Stimulated activated CD4-positive, alpha-beta T cell treated with anti-CD3 and anti-CD28 coated beads, Interleukin-4, amount 100 ng/mL, for 4 hours (primary cell): ENCODE measurements at regions not wholly inside any gene's neighbourhood (a gene's known extent, or its start where the extent isn't known, plus 50 kb on each side); places are given as distances from the start of the nearest gene placed in this dataset.
A peak's percentile ranks its signal among the peaks of the same experiment; 100 is the strongest.

Experiments
- DNase-seq, 2 experiments: peaks; one replicate each; pipeline ENCODE4 v3.0.0-alpha.2; 2020

DNA sequence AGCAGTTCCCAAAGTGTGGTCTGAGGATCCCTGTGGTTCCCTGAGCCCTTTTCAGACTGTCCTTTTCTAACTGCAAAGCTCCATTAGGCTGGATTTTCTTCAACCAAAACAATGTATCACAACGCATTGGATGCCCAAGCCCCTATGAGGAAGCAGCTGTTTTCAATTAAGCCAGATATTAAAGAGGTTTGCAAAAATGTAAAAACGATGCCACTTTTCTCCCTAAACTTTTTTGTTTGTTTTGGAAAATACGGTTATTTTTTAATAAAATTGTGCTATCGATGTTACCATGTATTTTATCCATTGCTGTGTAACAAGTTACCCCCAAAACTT, 170.4 kb upstream of the BCOR start:
- DNase-seq = no peak

GRCh38 chrX:40267334-40268187, 169.8 kb upstream of the BCOR start:
- no peak for DNase-seq

DNA sequence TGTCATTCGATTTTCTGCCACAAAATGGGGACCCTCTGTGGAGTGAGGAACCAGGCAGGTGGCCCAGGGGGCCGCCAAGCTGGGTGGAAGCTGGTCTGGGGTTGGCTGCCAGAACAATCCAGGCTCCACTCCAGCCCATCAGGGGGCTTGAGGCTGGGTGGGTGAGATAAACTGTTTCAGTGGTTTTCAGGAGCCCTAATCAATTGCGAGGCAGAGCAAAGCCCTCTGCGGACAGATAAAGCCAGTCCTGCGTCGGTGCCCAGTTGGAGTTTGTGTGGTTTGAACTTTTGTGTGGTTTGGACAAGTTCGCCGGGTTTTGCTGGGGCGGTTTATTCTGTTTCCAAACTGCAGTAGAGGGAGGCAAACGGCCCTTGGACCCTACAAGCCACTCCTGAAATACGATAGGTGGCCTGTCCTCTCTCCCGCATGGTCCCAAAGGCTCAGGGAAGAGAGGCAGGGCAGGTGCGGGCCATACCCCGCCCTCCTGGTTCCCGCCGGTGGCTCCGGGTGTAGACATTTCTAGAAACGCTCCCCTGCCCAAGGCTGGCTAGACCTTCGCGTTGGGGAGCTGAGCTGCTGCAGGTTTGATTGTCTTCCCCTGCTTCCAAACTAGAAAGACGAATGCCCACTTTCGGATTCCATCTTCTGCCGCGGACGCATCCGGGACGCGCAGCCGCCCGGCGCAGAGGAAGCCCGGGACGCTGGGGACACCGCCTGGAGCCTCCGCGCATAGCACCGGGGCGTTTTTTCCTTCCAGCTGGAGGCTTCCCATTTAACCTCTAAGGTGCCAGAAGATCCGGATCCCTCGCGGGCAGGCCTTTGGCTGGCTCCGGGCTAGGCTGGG, 169.0 kb upstream of the BCOR start:
- DNase-seq = peak; percentile 37 to 53

DNA sequence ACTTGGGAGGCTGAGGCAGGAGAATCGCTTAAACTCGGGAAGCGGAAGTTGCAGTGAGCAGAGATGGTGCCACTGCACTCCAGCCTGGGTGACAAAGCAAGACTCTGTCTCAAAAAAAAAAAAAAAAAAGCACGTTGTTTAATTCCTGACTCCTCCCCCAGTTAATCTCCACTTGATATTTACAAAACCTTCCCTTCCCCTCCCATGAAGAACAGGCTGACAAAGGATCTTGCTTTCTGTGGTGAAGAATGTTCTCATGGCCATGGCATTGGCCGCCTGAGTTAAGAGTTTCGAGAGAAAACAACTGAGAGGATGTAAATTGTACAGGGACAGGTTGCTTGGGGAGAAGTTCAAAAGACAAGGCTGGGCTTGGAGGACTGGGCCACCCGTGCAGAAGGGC, 168.2 kb upstream of the BCOR start:
- DNase-seq = no peak

- no peak for DNase-seq
Observed at GRCh38 chrX:40263014-40263560, 165.3 kb upstream of the BCOR start.

DNA sequence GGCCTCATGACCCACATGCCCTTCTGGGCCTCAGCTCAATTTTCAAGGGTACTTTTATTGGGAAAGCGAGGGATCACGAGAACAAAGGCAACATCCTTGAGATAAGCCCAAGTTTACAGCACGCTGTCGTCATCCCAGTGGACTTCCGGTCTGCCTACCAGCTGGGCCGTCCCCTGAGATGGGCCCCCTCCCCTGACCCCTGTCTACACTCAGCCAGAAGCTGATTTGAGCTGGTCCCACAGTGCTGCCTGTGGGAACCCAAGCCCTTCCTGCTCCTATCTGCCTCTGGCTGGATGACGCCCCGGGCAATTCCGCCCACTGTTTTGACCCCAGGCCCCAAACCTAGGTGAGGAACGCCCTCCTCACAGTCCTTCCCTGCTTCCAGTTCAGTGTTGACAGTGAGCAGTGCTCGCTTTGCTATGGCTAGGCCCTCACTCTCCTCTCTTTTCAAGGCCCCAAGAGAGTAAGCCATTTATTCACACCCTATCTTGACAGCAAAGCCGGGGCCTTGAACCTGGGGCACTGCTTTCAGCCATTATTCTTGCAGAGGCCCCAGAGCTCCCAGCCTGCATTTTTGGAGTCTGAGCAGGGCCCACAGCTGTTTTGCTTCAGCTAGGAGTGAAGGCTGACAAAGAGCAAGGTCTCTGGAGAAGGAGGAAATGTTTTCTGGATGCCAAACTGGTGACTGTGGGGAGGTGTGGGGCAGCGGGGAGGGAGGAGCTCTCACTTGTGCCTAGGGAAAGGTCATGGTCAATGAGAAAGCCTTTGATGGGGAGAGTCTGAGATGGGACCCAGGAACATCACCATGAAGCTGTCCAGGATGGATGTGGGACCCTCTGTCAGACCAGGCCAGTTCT, 164.6 kb upstream of the BCOR start:
- DNase-seq = no peak

- no peak for DNase-seq
Observed at GRCh38 chrX:40261833-40262156, 164.0 kb upstream of the BCOR start.

DNA sequence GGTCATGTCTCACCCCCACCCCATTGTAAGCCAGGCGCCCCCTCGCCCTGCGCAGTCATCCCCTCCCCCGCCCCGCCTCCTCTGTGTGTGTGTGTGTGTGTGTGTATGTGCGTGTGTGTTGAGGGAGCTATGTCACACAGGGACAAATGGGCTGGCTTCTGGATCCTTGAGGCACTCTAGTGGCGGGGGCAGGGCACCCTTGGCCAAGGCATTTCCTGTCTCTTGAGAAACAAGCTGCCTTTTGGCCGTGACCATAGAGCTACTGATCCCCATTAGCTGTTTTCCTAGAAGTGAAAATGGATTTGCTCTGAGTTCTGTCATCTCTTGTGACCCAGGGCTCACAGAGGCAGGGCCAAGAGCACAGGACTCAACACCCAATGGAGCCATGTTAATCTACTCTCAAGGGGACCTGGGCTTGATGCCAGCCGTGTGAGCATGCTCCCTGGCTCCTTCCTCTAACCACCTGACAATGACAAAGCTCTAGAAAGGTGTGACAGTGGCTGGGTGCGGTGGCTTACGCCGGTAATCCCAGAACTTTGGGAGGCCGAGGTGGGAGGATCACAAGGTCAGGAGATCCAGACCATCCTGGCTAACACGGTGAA, 162.5 kb upstream of the BCOR start:
- DNase-seq = no peak

DNA sequence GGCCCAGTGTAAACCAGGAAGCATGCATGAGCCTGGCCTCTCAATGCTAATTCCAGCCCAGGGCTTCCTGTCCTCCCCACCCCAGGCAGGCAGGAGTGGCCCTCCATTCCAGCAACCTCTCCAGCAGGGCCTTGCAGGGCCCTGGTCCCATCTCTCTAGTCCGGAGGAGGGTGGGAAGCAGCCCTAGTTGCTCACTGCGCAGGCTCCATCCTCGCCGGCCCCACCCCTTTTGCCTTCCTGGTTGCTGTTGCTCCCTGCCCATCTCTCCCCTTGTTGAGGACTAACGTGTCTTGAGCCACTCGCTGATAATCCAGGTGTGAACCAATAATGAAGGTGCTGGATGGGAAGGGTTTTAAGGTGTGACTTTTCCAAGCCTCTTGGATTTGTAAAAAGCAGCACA, 161.2 kb upstream of the BCOR start:
- no peak for DNase-seq

GRCh38 chrX:40253771-40254170, 156.0 kb upstream of the BCOR start:
- DNase-seq = no peak

- DNase-seq = no peak
Observed at GRCh38 chrX:40249582-40249981, 151.8 kb upstream of the BCOR start.

- DNase-seq = no peak
Observed at GRCh38 chrX:40248822-40249221, 151.1 kb upstream of the BCOR start.

DNA sequence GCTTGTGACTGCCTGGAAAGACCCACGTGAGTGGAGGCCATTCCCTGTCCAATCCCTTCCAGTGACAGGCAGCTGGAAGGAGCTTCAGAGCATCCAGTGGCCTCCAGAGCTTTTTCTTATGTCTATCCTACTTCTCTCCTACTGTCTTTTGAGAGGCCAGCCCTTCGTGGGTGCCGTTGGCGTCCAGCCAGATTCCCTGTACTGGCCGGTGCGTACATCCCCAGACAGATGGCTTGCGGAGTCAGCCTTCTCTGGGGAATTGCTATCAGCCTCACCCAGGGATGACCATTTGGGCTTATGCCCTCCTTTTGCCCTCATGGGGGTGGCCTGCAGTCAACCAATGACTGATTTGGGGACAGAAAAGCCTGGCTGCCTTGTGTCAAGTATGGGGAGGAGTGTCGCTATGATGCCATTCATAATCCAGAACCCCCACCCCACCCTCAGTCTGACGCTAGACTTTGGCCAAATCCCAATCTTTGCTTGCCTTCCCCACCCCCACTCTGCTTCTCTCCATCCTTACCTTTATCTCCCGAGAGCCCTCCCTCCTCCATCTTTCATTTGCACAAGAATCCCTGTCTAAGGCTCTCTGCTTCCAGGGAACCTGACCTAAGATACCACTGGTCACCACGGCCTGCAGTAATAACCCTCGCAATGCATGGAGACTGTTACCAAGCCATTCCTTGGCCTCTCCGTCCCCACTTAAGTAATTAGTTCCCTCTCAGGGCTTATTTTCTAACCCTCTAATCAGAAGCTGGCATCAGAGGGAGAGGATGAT, 150.3 kb upstream of the BCOR start:
- DNase-seq = no peak

GRCh38 chrX:40247382-40247781, 149.6 kb upstream of the BCOR start:
- no peak for DNase-seq

DNA sequence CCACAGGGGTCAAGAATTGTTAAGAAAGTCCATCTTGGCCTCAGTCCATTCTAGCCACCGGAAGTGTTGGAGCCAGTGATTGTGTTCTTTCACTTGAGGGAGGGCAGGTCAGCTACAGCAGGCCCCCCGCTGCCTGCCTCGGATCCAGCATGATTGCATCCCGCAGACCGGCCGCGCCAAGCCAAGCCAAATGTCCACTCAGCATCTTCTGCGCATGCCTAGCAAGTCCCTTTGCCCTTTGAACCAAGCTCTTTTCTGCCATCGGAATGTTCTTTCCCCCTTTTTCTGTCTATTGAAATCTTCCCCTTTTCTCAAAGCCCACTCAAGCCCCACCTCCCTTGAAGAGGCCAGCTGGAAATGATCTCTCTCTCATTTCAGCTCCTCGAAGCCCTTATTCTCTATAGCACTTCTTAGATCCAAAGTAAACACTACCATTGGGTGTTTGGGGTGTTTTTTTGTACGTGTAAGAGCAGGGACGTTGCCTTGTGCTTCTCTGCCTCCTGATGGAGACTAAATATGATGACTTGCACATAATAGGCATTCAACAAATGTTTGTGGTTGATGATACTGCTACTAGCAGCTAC, 147.8 kb upstream of the BCOR start:
- no peak for DNase-seq

- DNase-seq = no peak
Observed at GRCh38 chrX:40244980-40245379, 147.2 kb upstream of the BCOR start.

DNA sequence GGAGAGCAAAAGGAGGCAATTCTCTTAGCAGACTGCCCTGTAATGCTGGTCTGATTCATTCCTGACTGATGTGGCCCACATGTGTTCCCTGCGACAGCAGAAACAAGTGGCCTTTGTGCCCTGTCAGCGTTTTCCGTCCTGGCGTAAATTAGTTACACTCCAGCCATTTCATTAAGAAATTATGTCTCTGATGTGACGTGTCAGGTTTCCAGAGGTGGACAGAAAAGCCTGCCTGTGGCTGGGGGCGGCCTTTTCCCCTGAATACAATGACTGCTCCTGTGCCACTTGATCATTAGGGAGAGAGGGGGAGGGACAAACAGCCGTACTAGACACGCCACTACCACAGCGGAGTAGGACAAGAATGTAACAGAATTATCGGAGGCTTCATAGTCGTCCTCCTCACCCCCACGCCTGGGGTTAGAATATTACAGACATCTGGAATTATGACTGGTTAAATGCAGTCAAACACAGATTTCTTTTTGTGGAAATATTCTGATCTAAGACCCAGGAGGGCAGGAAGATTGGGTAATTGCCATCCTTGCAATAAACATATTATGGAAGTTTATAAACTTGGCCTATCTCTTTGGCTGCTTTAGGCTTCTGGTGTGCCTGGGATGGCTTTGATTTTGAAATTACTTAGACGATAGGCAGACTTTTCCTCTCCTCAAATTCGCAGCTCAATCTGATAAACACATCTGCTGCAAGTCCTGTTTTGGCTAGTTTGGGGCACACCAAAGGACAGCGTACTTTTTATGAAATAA, 146.2 kb upstream of the BCOR start:
- DNase-seq = no peak

DNA sequence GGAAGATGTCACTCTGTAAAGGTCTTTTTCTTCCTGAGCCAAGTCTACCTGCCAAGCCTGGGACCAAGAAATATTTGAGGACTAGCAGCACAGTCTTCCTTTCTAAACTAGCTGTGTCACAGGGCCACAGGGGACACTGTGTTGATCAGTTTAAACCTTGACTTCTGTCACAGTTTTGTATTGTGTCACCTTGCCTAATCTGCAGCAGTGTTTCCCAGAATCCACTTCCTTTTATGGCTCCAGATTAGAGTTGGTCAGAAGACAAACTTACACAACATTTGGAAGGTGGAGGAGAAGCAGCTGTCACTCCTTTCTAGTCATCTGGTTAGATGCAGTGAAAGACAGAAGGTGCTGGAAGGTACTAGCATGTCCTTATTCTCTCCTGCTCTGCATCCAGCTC, 143.1 kb upstream of the BCOR start:
- DNase-seq = no peak

- no peak for DNase-seq
Observed at GRCh38 chrX:40237731-40238178, 140.0 kb upstream of the BCOR start.

GRCh38 chrX:40230646-40231045, 132.9 kb upstream of the BCOR start:
- DNase-seq = no peak

DNA sequence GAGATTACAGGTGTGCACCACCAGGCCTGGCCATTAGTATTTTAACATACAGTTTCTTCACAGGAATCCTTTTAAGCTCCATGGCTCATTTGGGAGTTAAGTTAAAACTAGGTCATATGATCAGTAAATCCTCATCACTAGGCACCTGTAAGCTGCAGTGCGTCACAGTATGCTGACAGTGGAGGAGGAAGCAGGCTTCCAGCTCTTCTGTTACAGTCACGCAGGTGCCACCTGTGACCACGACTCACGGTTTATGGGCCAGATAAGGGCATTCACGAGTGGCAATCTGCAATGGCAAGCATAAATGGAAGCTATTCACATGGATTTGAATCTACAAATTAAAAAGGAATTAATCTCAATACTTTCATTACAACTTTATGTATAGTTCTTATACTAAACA, 129.4 kb upstream of the BCOR start:
- DNase-seq = no peak
